ENCODE measurements at regions not wholly inside any gene's neighbourhood (a gene's known extent, or its start where the extent isn't known, plus 50 kb on each side); places are given as distances from the start of the nearest gene placed in this dataset.

- TF ChIP-seq CTCF (optimal IDR thresholded peaks at IDR 0.05 in 1 of 3, IDR thresholded peaks at IDR 0.05 in 1 of 3, conservative IDR thresholded peaks at IDR 0.05 in 1 of 3; ENCODE audit: extremely low read depth in 1 of 3, insufficient read depth in 2 of 3, low read length in 3 of 3) (no peak), EZH2 (IDR thresholded peaks at IDR 0.05; ENCODE audit: low read length) (no peak)
Measured at GRCh38 chr18:78890388-78890787, 89.2 kb upstream of the SALL3 start.

All from keratinocyte (primary cell).